ENCODE measurements at regions not wholly inside any gene's neighbourhood (a gene's known extent, or its start where the extent isn't known, plus 50 kb on each side); places are given as distances from the start of the nearest gene placed in this dataset.
"Not testable (repeated sequence)": the region's sequence is repeated elsewhere in the genome, so short reads cannot be mapped to it uniquely, and the experiment has no call there.

DNA sequence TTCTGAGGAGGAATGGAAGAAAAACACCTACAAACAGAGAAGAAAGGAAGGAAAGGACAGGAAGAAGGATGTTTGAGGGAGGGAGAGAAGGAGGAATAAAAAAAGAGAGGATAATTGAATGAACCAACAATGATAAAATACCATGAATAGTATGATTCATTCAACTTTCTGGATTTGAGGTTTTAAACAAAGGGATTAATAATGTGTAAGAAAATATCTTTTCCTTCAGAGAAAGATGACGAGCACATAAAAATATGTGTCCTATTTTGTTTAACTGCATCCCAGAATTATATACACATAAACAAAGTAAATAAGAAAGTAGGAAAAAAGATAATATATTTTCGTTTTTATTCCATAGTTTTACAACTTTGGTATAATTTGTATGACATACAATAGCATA, 1380.4 kb downstream of the STIM2 start:
- no peak for DNase-seq

DNA sequence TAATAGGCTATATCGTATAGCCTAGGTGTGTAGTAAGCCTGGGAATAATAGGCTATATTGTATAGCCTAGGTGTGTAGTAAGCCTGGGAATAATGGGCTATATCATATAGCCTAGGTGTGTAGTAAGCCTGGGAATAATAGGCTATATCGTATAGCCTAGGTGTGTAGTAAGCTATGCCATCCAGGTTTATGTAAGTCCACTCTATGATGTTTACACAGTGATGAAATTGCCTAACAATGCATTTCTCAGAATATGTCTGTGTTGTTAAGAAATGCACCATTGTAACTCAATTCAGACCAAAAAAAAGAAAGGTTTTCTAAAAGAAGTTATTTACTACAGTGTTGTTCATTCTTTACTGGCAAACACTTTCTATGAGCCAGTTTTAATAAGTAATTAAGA, 1387.2 kb downstream of the STIM2 start:
- DNase-seq = no peak

DNA sequence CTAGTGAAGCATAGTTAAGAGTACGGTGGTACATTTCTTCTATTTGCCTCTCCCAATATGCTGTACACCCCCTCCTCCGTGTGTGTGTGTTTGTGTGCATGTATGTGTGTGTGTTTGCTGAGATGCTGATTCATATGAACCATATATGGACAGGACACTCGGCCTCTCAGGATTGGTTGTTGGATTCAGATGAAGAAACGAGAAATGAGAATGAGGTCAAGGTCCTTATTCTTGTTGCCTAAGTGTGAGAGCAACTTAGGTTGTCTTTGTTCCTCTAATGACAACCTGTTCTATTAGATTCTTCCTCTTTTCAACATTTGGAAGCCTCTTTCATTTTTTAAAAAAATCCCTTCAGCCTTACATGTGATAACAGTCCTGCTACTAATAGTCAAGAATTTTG, 1387.6 kb downstream of the STIM2 start:
- DNase-seq = peak; percentile 4

DNA sequence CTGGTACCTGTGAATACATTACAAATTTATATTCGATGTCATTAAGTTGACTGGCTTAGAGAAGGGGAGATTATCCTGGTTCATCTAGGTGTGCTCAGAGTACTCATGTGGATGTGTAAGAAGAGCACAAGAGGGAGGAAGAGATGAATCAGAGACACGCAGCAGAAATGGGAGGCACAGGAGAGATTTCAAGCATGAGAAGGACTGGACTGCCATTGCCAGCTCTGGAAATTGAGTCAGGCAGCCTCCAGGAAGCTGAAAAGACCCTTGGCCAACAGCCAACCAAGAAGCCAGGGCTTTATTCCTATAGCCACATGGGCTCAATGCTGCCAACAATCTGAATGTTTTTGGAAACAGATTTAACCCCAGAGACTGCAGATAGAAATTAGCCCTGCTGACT, 1390.0 kb downstream of the STIM2 start:
- no peak for DNase-seq

DNA sequence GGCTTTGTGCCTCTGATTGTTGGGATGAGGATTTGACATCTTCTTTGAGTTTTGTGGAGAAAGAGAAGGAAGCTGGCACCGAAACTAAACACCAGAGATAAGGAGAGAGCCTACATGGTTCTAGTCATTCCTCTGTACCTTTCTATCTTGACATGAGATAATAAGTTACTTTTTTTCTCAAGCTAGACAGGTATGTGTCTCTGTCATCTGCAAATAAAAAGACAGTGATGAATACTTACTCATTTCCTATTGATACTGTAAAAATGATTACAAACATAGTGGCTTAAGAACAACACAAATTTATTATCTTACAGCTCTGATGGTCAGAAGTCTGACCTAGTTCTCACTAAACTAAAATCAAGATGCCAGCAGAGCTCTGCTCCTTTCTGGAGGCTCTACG, 1391.2 kb downstream of the STIM2 start:
- DNase-seq = no peak

DNA sequence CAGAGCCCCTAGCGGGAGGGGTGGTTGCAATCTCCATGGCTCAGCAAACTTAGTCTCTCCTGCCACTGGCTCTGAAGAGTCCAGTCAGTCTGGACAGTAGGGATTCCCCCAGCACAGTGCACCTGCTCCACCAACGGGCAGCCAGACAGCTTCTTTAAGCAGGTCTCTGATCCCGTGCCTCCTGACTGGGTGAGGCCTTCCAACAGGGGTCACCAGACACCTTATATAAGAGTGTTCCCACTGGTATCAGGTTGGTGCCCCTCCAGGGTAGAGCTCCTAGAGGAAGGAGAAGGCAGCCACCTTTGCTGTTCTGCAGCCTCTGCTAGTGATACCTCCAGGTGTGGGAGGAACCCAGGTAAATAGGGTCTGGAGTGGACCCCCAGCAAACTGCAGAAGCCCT, 1393.4 kb downstream of the STIM2 start:
- no peak for DNase-seq

DNA sequence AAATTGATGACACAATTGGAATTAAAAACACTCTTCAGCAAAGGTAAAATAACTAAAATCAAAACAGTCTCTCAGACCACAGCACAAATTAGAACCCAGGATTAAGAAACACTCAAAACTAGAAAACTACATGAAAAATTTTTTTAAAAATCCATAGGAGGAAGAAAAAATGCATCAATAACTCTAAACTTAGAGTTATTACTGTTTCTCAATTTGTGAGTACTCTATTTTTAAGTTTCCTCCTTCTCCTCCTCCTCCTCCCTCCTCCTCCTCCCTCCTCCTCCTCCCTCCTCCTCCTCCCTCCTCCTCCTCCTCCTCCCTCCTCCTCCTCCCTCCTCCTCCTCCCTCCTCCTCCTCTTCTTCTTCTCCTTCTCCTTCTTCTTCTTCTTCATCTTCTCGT, 1395.7 kb downstream of the STIM2 start:
- DNase-seq = no peak

DNA sequence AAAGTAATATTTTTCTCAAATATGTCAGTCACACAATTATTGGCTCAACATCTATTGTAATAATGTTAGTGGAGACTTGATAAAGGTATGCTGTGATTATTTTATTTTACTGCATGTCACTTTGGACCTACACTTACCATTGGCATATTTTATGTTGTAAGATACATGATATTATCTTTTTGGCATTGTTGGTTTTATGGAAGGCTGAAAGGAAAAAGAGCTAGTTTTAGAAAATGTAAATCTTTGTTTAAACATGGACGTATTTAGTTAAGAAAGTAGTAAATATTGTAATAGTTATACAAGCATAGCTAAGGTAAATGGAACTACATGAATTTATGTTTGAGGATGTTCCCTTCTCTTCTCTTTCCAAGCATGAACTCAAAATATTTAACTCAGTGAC, 1399.3 kb downstream of the STIM2 start:
- no peak for DNase-seq

DNA sequence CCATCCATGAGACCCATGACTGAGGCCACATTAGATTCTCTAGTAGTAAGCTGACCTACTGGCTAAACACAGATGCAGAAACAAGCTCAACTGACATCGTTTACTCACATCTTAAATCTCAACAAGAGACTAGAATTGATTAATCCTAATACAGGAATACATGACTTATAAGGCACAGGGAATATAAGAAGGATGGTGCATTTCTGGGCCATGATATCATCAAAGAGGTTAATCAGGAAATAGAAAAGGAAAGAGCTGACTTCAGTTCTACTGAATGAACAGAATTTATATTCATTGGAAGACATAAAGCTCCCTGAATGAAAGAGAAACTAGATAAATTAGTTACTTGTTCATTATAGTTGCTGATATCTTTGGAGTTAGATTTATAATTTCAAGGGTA, 1406.5 kb downstream of the STIM2 start:
- DNase-seq = no peak

DNA sequence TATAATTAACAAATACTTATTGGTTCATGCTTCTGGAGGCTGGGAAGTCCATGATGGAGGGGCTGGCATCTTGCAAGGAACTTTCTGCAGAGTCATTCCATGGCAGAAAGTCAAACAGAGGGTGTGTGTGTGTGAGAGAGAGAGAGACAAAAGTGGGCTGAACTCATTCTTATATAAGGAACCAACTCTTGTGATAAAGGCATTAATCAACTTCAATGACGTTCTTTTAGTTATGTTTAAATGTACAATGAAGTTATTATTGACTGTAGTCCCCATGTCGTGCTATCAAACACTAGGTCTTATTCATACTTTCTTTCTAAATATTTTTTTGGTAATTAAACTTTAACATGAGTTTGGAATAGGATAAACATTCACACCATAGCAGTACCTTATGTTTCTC, 1408.8 kb downstream of the STIM2 start:
- no peak for DNase-seq

DNA sequence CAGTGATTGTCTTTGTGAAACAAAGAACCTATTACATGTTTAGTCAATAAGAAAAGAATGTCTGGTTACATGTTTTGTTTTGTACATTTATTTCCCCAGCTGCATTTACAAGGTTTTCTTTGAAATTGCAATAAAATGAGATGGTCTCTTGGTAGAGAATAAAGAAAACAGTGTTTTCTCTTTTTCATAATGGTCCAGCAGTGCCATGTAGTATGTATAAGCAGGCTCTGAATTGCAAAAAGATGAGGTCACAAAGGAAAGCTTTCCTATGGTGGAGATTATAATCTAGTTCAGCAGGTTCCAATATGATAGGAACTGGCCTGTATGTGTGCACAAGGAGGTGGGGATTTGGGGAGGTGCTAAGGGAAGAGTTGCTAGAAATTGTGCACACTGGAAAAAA, 1417.3 kb downstream of the STIM2 start:
- no peak for DNase-seq

DNA sequence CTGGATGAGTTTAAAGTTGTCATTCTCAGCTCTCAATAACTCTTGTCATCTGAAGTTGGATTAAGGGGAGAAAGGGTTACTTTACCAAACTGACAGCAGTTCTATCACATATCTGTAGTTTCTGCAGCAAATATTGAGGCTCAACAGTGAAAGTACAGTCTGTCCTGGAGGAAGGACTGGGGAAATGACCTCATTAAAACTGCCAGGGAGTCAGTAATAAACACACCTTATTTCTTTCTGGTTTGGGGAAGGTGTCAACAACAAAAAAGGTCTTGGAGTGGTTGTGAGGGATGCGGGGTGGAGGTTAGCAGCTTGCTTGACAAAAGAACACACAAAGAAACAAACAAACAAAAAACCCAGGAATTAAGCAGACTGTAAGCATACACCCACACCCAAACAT, 1418.0 kb downstream of the STIM2 start:
- DNase-seq = no peak

DNA sequence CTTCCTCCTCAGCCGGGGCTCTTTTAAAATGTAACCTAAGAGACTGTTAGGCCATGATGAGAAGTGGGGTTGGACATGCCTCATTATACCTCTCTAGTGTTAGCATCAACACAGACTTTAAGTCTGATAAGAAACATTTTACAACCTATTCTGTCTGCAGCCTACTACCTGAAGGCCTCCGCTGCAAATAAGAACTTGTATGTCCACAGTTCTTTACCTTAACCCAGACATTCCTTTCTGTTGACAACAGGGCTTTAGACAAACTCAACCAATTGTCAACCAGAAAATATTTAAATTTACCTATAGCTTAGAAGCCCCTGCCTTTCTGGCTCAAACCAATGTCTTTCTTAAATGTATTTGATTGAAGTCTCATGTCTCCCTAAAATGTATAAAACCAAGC, 1418.6 kb downstream of the STIM2 start:
- no peak for DNase-seq

DNA sequence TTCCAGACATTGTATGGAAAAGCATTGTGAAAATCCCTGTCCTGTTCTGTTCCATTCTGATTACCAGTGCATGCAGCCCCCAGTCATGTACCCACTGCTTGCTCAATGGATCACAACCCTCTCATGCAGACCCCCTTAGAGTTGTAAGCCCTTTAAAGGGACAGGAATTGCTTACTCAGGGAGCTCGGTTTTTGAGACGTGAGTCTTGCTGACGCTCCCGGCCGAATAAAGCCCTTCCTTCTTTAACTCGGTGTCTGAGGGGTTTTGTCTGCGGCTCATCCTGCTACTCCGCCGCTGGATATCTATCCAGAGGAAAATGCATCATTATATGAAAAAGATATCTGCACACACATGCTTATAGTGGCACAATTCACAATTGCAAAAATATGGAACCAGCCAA, 1425.6 kb downstream of the STIM2 start:
- not testable (repeated sequence) for DNase-seq

DNA sequence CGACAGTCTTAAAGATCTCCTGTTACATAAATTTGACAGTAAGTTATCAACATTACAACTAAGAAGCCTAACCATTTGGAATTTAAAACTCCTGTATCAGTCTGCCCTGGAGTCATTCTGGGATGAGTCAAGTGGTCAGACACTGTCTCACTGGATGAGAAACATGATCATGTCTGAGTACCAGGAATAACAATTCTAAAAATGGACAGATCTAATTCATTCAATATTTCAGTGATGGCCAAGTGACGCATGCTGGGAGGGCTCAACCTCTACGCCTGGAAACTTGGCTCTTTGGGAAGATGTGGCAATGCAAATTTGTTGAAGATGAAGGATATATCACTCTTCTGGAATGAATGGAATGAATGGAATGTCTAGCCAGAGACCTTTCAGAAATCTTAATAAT, 1427.2 kb downstream of the STIM2 start:
- DNase-seq = no peak

DNA sequence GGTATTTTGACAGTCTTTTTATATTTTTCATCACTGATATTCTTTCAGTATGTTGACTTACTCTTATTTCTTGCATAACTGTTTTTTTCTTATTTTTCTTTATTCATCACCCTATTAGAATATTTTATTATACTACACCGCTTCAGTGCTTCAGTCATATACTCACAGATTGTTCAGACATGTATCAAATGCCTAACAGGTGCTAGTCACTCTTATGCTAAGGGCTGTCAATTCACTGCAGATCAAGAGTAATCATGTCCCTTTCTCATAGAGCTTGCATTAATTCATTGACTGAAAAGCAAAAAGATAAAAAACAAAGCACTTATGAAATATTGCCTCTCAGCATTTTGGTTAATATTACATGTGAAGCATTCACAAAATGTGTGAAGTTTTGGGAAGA, 1435.6 kb downstream of the STIM2 start:
- DNase-seq = no peak

DNA sequence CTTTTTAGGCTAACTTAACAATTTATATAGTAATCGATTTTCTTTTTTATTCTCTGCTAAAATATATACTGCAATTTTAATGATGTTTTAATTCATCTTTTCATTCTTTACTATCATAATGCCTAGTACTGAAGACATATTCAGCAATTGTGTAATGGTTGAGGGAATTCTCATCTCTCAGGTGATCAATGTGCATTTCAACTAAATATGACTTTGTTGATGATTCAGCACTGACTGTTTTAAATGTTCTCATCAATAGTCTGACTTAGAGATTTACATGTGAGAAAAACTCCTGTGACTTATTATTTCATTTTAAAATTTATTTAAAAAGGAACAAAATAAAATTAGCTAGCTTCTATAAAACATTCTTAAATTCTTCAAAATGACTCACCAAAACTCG, 1450.3 kb downstream of the STIM2 start:
- DNase-seq = no peak

DNA sequence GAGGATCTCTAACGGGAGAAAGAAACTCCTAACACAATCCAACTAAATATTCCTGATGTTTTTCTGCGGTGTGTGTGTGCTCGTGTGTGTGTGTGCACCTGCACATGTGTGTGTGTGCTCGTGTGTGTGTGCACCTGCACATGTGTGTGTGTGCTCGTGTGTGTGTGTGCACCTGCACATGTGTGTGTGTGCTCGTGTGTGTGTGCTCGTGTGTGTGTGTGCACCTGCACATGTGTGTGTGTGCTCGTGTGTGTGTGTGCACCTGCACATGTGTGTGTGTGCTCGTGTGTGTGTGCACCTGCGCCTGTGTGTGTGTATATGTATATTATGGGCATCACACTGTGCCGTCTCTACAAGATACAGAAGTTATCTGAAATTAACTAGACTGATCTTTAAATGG, 1451.9 kb downstream of the STIM2 start:
- DNase-seq = not testable (repeated sequence)

DNA sequence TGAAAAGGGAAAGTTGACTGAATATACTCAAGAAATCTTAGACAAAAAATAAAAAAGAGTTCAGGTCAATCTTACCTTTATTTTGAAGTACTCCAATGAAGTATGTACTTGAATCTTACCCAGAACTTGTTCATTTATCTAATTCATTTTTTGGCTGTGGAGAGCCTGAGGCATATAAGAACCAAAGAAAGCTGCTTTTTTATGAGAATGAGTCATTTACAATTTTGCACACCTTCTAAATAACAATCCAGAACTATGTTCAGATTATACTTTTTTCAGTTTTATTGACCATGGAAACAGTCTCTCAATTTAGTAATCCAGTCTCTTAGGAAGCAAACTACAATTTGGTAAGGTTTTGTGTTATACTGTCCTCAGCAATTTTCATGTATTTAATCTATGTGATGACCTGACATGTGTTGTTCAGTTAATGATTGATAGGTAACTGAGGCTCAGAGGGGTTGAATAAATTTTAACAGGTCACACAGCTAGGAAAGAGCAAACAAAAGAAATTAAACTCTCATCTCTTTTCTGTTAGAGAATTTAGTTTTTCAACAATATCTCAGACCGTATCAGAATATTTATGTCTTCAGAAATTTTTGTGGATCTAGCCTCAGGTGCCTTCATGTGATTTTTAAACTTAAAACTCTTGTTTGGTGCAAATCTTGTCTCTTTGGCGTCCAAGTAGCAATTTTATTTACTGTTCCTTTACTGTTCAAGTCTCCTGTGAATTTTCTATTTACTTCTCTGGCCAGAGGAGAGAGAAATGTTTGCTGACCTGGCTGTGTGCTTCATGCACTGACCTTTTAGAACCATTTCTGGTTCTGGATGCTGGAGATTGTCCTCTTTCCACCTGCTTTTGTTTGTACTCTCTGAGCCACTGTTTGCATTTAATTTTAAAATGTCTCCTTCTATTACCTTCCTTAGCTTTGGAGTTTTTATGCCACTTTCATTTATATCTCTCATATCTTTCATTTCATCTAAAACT, 1453.4 kb downstream of the STIM2 start:
- DNase-seq = no peak

DNA sequence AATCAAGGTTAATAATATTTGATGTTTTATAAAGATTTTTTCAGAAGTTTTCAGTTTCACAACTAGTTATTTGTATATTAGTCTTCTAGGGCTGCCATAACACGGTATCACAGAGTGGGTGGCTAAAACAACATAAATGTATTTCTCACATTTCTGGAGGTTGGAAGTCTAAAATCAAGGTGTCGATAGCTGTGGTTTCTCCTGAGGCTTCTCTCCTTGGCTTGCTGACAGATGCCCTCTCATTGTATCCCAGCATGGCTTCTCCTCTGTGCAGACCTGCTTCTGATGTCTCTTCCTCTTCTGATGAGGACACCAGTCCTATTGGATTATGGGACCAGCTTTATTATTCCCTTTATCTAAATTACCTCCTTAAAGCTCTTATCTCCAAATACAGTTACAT, 1456.6 kb downstream of the STIM2 start:
- no peak for DNase-seq

DNA sequence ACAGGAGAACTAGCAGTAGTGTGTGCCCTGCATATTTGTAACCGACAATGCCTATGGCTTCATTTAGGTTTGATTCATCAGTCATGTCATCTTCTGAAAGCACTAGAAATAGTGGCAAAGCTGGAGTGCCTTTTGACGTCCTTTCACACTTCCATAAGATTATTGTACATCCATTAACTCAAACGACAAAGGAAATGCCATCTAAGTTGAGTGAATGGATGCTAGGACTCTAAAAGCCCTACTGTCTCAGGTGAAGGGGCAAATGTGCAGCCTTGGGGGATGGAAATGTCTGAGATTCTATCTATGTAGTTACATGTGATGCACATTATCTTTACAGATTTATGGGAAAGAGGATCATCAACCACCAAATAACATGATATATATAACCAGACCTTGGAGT, 1473.6 kb downstream of the STIM2 start:
- no peak for DNase-seq

DNA sequence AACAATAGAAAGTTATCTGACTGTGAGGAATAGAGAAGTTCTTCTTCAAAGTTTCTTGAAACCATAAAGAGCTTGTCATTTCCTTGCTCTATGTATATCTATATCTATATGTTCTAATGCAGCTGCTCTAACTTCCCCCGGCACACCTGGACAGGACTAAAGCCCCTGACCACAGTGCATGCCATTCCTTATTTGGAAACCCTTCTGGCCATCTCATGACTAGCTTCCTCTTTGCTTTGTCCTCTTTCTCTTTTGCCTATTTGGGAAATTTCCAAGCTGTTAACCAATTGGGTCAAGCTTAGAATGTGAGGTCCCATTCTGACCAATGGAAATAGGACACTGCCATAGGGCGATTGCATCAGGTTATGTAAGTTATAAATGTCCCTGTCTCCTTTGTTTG, 1481.1 kb downstream of the STIM2 start:
- DNase-seq = no peak

DNA sequence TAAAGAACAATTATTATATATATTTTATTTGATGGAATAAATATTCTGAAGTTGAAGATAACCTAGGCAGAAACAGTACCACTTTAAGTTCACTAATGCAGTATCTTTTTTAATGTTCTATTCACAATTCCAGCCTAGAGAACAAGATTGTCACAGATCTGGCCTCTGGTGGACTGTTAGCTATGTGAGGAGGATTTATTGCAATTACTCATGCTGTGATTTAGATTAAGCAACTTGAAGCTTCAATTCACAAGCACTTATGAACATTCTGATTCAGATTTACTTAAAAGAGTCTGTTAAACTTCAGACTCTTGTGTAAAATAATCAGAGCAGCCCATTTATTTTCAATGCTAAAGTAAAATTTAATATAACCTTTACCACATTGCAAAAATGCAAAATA, 1489.8 kb downstream of the STIM2 start:
- no peak for DNase-seq

DNA sequence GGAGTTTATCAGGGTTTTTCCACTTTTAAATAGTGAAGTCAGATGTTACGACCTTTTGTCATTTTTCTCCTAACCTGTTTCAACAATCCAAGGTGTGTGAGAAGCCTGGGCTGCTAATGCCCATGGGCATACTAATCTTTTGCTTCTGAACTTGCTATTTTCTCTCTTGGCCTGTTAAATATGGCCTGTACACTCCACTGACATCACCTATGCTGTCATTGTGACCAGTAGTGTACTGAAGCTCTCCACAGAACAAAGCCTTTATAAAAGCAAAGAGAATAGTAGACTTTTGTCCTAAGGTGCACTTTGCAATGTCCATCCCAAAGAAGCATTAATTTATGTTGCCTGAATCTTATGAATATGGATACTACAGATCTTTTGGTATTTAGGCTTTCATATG, 1490.5 kb downstream of the STIM2 start:
- DNase-seq = no peak

DNA sequence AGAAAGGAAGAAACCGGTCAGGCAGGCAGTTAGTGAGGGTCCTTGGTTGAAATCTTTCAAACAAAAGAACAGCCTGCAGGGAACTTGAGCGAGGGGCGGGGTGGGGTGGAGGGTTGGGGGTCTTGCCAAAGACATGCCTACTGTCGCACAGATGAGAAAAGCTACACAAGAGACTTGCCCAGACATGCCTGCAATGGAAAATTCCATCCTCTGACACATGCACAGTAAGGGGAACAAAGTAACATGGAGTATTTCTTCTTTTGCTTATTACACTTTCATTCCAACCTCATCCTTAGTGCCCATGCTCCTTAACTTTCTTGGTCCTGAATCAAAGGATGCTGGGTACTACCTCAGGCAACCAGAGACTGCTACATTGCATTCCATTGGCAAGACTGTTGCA, 1491.2 kb downstream of the STIM2 start:
- no peak for DNase-seq
